ENCODE measurements at regions not wholly inside any gene's neighbourhood (a gene's known extent, or its start where the extent isn't known, plus 50 kb on each side); places are given as distances from the start of the nearest gene placed in this dataset.
"Not testable (repeated sequence)": the region's sequence is repeated elsewhere in the genome, so short reads cannot be mapped to it uniquely, and the experiment has no call there.

GRCh38 chr21:35713914-35714313 is 346.4 kb downstream of the SETD4 start:
- no peak for DNase-seq (ENCODE audit: extremely low read depth, low read depth)
- TF ChIP-seq CTCF (IDR thresholded peaks at IDR 0.05; ENCODE audit: low read depth, low read length) = no peak

GRCh38 chr21:35711661-35712060 is 348.7 kb downstream of the SETD4 start:
- DNase-seq (ENCODE audit: extremely low read depth, low read depth) = no peak
- TF ChIP-seq CTCF (IDR thresholded peaks at IDR 0.05; ENCODE audit: low read depth, low read length) = no peak

- DNase-seq (ENCODE audit: extremely low read depth, low read depth) = no peak
- TF ChIP-seq CTCF (IDR thresholded peaks at IDR 0.05; ENCODE audit: low read depth, low read length) = no peak
Measured at GRCh38 chr21:35711213-35711612, 349.1 kb downstream of the SETD4 start.

GRCh38 chr21:35709990-35710389 is 350.3 kb downstream of the SETD4 start:
- not testable (repeated sequence) for DNase-seq (ENCODE audit: extremely low read depth, low read depth)

GRCh38 chr21:35705888-35706287 is 354.4 kb downstream of the SETD4 start:
- no peak for DNase-seq (ENCODE audit: extremely low read depth, low read depth)
- TF ChIP-seq CTCF (IDR thresholded peaks at IDR 0.05; ENCODE audit: low read depth, low read length) = no peak

- no peak for DNase-seq (ENCODE audit: extremely low read depth, low read depth)
- TF ChIP-seq CTCF (IDR thresholded peaks at IDR 0.05; ENCODE audit: low read depth, low read length) = no peak
Measured at GRCh38 chr21:35705237-35705887, 355.0 kb downstream of the SETD4 start.

- no peak for TF ChIP-seq CTCF (IDR thresholded peaks at IDR 0.05; ENCODE audit: low read depth, low read length)
- DNase-seq (ENCODE audit: extremely low read depth, low read depth) = no peak
Measured at GRCh38 chr21:35703704-35704103, 356.6 kb downstream of the SETD4 start.

- no peak for DNase-seq (ENCODE audit: extremely low read depth, low read depth)
- no peak for TF ChIP-seq CTCF (IDR thresholded peaks at IDR 0.05; ENCODE audit: low read depth, low read length)
Measured at GRCh38 chr21:35699361-35699760, 361.0 kb downstream of the SETD4 start.

Data from AG09319 (cell line).